Esophagus muscularis mucosa (tissue), 4 donors: ENCODE measurements at regions not wholly inside any gene's neighbourhood (a gene's known extent, or its start where the extent isn't known, plus 50 kb on each side); places are given as distances from the start of the nearest gene placed in this dataset.
"Not testable (repeated sequence)": the region's sequence is repeated elsewhere in the genome, so short reads cannot be mapped to it uniquely, and the experiment has no call there.

Experiments used
- DNase-seq: peaks from one replicate; pipeline ENCODE4 v3.0.0-alpha.2; 2017; ENCODE audit errors: extremely low spot score
- H3K27ac ChIP-seq, 4 donors: fragments of 200-600 bp; sonication (generic); replicated peaks in 1 of 4; 1 replicate in 3 of 4; 2 replicates in 1 of 4; pipeline ENCODE4 v1.5.1; 2016 to 2019; ENCODE audit warnings: mild to moderate bottlenecking in 1 of 4
- H3K27me3 ChIP-seq, 4 donors: fragments of 200-600 bp; sonication (generic); one replicate each; pipeline versions ENCODE4 v1.5.1 to v1.6.0; 2016 to 2019
- H3K36me3 ChIP-seq, 4 donors: fragments of 200-600 bp; sonication (generic); one replicate each; pipeline ENCODE4 v1.5.1; 2016 to 2019
- H3K4me1 ChIP-seq, 4 donors: fragments of 200-600 bp; sonication (generic); one replicate each; pipeline ENCODE4 v1.5.1; 2016 to 2019
- H3K4me3 ChIP-seq, 4 donors: fragments of 200-600 bp; sonication (generic); 1 replicate in 2 of 4; 2 replicates in 2 of 4; pipeline ENCODE4 v1.5.1; 2016 to 2019; ENCODE audit warnings: mild to moderate bottlenecking in 4 of 4, moderate library complexity in 1 of 4
- H3K9me3 ChIP-seq, 4 donors: fragments of 200-600 bp; sonication (generic); 1 replicate in 3 of 4; 2 replicates in 1 of 4; pipeline ENCODE4 v1.5.1; 2016 to 2019
- EP300 ChIP-seq: sonication (generic); formaldehyde crosslinking; IDR thresholded peaks from one replicate; pipeline ENCODE4 v1.6.1; 2017; ENCODE audit warnings: antibody characterized with exemption
- POLR2A ChIP-seq: fragments of 450-650 bp; IDR thresholded peaks from one replicate; pipeline ENCODE4 v1.6.1; 2017; ENCODE audit warnings: antibody characterized with exemption, moderate library complexity, mild to moderate bottlenecking, low read depth
- POLR2AphosphoS5 ChIP-seq, 2 donors: sonication (generic); formaldehyde crosslinking; IDR thresholded peaks; one replicate each; pipeline ENCODE4 v1.6.1; 2017; ENCODE audit warnings: antibody characterized with exemption in 2 of 2
- WGBS: methylation state at CpG from one replicate; pipeline ENCODE4 v1.1.5; 2018; 5-methylcytosine and 5-hydroxymethylcytosine counted together
- intact Hi-C: fragments of 100-400 bp; cut with DNase I; formaldehyde crosslinking; loops from one replicate; pipeline ENCODE4 v1.15.1; 2023
- TF ChIP-seq, protein P1 (sequence below), 3 experiments: fragments of 200-600 bp in 2 of 3; fragments of 450-650 bp in 1 of 3; sonication (generic) in 2 of 3; IDR thresholded peaks; one replicate each; pipeline ENCODE4 v1.5.1; 2017 to 2019; ENCODE audit warnings: antibody characterized with exemption in 3 of 3, mild to moderate bottlenecking in 2 of 3, moderate library complexity in 1 of 3

- 86% methylated on average over 4 of the region's 4 CpGs for WGBS
- no peak for DNase-seq
- Histone ChIP-seq H3K4me3 (no peak overlapping the region), H3K27me3 (no peaks in the 10 kb centered on the region), H3K9me3 (no peaks in the 10 kb centered on the region), H3K36me3 (no peaks in the 10 kb centered on the region), H3K4me1 (peaks cover 0 to 13% (median 10%) of the 10 kb centered on the region in 4 donors), H3K27ac (no peak overlapping the region)
- TF ChIP-seq POLR2AphosphoS5 (IDR thresholded peaks at IDR 0.05) (no peak), POLR2A (no peak)
- intact Hi-C loops = no loop called here
Observed at GRCh38 chr5:110832683-110833082, 93.9 kb downstream of the SLC25A46 start.

GRCh38 chr5:110834933-110835332 lies 96.1 kb downstream of the SLC25A46 start:
- H3K4me3 ChIP-seq, H3K36me3 ChIP-seq, H3K9me3 ChIP-seq, H3K27ac ChIP-seq, H3K27me3 ChIP-seq, DNase-seq, intact Hi-C loops: not testable (repeated sequence)
- WGBS = 79% methylated on average over 4 of the region's 4 CpGs
- H3K4me1 ChIP-seq = peaks cover 0 to 13% (median 10%) of the 10 kb centered on the region in 4 donors

DNA sequence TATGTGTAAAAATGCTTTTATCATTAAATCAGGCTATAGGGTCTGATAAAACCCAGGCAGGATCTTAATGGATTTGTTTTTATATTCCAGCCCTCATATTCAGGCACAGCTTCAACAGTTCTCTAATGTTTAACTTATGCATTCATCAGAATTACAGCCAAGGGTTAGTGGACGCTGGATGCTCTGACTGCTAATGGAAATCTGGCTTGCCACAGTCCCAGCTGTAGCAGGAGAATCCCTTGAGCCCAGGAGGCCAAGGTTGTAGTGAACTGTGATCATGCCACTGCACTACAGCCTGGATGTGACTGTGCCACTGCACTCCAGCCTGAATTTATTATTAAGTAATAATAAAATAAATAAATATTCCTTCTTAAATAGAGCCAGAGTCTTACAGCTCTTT lies 98.0 kb downstream of the SLC25A46 start:
- DNase-seq = no peak
- WGBS = 21% methylated on average over 1 of the region's 1 CpG
- H3K27ac ChIP-seq = no peak overlapping the region
- peaks cover 0 to 13% (median 10%) of the 10 kb centered on the region in 4 donors for H3K4me1 ChIP-seq
- H3K4me3 ChIP-seq = no peak overlapping the region
- H3K27me3 ChIP-seq = no peaks in the 10 kb centered on the region
- intact Hi-C loops = no loop called here
- no peaks in the 10 kb centered on the region for H3K9me3 ChIP-seq
- H3K36me3 ChIP-seq = no peaks in the 10 kb centered on the region
- TF ChIP-seq EP300 (no peak), POLR2A (no peak), POLR2AphosphoS5 (IDR thresholded peaks at IDR 0.05) (no peak)
- TF ChIP-seq, protein P1, sequence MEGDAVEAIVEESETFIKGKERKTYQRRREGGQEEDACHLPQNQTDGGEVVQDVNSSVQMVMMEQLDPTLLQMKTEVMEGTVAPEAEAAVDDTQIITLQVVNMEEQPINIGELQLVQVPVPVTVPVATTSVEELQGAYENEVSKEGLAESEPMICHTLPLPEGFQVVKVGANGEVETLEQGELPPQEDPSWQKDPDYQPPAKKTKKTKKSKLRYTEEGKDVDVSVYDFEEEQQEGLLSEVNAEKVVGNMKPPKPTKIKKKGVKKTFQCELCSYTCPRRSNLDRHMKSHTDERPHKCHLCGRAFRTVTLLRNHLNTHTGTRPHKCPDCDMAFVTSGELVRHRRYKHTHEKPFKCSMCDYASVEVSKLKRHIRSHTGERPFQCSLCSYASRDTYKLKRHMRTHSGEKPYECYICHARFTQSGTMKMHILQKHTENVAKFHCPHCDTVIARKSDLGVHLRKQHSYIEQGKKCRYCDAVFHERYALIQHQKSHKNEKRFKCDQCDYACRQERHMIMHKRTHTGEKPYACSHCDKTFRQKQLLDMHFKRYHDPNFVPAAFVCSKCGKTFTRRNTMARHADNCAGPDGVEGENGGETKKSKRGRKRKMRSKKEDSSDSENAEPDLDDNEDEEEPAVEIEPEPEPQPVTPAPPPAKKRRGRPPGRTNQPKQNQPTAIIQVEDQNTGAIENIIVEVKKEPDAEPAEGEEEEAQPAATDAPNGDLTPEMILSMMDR (IDR thresholded peaks at IDR 0.05) = no peak

GRCh38 chr5:110838357-110838756 lies 99.5 kb downstream of the SLC25A46 start:
- 97% methylated on average over 3 of the region's 3 CpGs for WGBS
- H3K4me3 ChIP-seq, H3K9me3 ChIP-seq, H3K36me3 ChIP-seq, intact Hi-C loops, H3K27me3 ChIP-seq, H3K27ac ChIP-seq, DNase-seq: not testable (repeated sequence)
- peaks cover 0 to 13% (median 10%) of the 10 kb centered on the region in 4 donors for H3K4me1 ChIP-seq

DNA sequence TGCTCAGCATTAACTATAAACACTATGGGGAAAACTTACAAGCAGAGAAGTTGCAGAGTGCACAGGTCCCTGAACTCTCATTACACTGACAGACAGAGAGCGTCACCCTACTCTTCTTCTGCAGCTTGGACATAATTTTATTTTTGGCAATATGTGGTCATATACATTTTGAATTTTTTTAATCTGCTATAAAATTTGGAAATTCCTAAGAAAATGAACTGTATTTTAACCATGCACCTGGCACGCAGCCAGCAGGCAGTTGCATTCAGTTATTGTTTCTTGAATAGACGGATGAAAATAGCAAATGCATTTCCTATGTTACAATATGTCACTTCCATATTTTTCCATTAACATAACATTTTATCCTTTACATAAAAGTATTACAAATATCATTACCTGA lies 100.2 kb downstream of the SLC25A46 start:
- intact Hi-C loops = no loop called here
- WGBS = 65% methylated on average over 3 of the region's 3 CpGs
- Histone ChIP-seq H3K27me3 (no peaks in the 10 kb centered on the region), H3K9me3 (no peaks in the 10 kb centered on the region), H3K4me3 (no peak overlapping the region), H3K4me1 (peaks cover 0 to 13% (median 10%) of the 10 kb centered on the region in 4 donors), H3K27ac (no peak overlapping the region), H3K36me3 (no peaks in the 10 kb centered on the region)
- TF ChIP-seq POLR2AphosphoS5 (IDR thresholded peaks at IDR 0.05) (no peak), POLR2A (no peak), EP300 (no peak)
- TF ChIP-seq, protein P1 (IDR thresholded peaks at IDR 0.05) = no peak
- no peak for DNase-seq

- Histone ChIP-seq H3K27ac (no peak overlapping the region), H3K27me3 (no peaks in the 10 kb centered on the region), H3K4me3 (no peak overlapping the region), H3K36me3 (no peaks in the 10 kb centered on the region), H3K9me3 (no peaks in the 10 kb centered on the region), H3K4me1 (peaks cover 0 to 13% (median 10%) of the 10 kb centered on the region in 4 donors)
- WGBS = 89% methylated on average over 6 of the region's 7 CpGs
- DNase-seq = no peak
- no peak for TF ChIP-seq POLR2A
- no peak for TF ChIP-seq EP300
- no peak for TF ChIP-seq POLR2AphosphoS5 (IDR thresholded peaks at IDR 0.05)
- TF ChIP-seq, protein P1 (IDR thresholded peaks at IDR 0.05) = no peak
- intact Hi-C loops = no loop called here
Observed at GRCh38 chr5:110840347-110840960, 101.6 kb downstream of the SLC25A46 start.
